ENCODE measurements at regions not wholly inside any gene's neighbourhood (a gene's known extent, or its start where the extent isn't known, plus 50 kb on each side); places are given as distances from the start of the nearest gene placed in this dataset.

DNA sequence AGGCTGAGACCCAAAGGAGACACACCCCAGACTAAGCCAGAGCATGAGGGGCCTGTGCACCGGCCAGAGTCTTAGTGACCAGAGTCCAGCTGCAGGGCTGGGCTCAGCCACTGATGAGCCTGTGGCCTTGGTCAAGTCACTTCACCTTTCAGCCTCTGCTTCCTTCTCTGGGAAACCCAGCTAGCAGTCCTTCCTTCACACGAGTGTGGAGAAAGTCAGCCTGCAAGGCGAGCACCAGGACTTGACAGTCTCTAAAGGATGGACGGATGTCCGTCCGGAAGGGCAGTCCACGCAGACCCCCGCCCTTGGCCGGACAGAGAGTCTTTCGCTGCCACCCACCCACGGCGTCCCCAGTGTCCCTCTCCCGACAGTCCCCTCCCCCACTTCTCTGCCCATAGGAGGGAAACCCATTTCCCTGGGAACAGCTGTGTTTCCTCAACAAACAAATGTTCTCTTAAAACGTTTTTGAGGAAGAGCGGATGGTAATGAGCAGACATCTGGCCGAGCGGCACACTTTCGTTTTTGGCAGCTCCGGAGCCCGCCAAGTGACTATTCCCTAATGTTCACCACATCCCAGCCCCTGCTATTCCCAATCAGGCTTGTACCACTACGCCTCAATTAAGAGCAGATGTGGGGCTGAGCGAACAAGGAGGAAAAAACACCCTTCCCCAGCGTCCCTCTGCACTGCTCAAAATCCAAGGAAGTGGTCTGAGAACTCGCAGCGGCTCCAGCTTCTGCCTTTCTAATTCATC, 129.1 kb upstream of the SMAD3 start:
- Histone ChIP-seq H3K9me3 (no peaks in the 10 kb centered on the region), H3K4me3 (peak overlapping the region in 1 of 2 donors; percentile 19), H3K27me3 (replicated peaks; ENCODE audit: insufficient read depth) (no peaks in the 10 kb centered on the region), H3K4me1 (replicated peaks) (peaks cover 9% of the 10 kb centered on the region), H3K36me3 (no peaks in the 10 kb centered on the region), H3K27ac (no peak overlapping the region)
- WGBS, result 40% methylated on average over 25 of the region's 25 CpGs
- intact Hi-C loops (cut with DNase I), result no loop called here
- no peak for DNase-seq (ENCODE audit: low spot score)
- no peak for TF ChIP-seq POLR2A (IDR thresholded peaks at IDR 0.05)
- TF ChIP-seq, protein P1, sequence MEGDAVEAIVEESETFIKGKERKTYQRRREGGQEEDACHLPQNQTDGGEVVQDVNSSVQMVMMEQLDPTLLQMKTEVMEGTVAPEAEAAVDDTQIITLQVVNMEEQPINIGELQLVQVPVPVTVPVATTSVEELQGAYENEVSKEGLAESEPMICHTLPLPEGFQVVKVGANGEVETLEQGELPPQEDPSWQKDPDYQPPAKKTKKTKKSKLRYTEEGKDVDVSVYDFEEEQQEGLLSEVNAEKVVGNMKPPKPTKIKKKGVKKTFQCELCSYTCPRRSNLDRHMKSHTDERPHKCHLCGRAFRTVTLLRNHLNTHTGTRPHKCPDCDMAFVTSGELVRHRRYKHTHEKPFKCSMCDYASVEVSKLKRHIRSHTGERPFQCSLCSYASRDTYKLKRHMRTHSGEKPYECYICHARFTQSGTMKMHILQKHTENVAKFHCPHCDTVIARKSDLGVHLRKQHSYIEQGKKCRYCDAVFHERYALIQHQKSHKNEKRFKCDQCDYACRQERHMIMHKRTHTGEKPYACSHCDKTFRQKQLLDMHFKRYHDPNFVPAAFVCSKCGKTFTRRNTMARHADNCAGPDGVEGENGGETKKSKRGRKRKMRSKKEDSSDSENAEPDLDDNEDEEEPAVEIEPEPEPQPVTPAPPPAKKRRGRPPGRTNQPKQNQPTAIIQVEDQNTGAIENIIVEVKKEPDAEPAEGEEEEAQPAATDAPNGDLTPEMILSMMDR (IDR thresholded peaks at IDR 0.05), result no peak
- TF ChIP-seq POLR2AphosphoS5 (IDR thresholded peaks at IDR 0.05), result no peak

DNA sequence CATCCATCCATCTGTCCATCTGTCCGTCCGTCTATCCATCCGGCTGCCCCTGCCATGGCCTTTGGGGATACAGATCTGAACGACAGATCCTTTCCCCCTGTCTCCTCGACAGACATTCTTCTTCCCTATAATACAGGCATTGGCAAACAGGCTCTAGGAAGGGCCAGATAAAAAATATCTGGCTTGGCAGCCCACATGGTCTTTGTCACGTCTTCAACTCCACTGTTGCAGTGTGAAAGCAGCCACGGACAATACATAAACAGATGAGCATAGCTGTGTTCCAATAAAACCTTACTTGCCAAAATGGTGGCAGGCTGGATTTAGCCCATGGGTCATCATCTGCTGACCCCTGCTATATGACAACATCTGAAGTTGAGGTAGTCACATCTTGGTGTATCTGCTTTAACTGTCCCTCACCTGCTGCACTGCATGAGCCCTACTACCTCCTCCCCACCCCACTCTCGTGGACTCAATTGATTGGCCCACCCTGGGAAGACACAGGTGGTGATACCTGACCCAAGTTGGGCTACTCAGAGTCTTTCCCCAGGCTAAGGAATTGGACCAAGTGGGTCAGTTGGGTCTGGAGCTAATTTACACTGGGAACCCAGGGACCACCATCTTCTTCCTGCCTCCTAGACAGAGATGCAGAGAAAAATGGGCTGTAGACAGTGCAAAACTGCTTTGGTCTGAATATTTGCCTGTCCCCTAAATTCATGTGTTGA, 128.4 kb upstream of the SMAD3 start:
- 35% methylated on average over 8 of the region's 8 CpGs for WGBS
- H3K4me3 ChIP-seq, result no peak overlapping the region
- TF ChIP-seq POLR2A (IDR thresholded peaks at IDR 0.05) (no peak), POLR2AphosphoS5 (IDR thresholded peaks at IDR 0.05) (no peak)
- TF ChIP-seq, protein P1 (IDR thresholded peaks at IDR 0.05), result no peak
- no peak for DNase-seq (ENCODE audit: low spot score)
- H3K27ac ChIP-seq, result no peak overlapping the region
- intact Hi-C loops (cut with DNase I), result no loop called here
- no peaks in the 10 kb centered on the region for H3K36me3 ChIP-seq
- H3K4me1 ChIP-seq (replicated peaks), result peaks cover 4% of the 10 kb centered on the region
- H3K27me3 ChIP-seq (replicated peaks; ENCODE audit: insufficient read depth), result no peaks in the 10 kb centered on the region
- no peaks in the 10 kb centered on the region for H3K9me3 ChIP-seq

DNA sequence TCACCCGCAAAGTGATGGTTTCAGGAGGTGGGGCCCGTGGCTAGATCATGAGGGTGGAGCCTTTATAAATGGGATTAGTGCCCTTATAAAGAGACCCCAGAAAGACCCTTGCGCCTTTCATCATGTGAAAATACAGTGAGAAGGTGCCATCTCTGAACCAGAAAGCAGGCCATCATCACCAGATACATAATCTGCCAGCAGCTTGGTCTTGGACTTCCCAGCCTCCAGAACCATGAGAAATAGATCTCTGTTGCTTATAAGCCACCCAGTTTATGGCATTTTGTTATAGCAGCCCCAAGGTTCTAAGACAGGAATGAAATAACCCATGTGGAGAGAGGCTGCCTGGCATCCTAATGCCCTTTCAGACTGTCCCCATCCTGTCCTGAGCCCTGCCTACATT, 127.8 kb upstream of the SMAD3 start:
- intact Hi-C loops (cut with DNase I), result no loop called here
- no peaks in the 10 kb centered on the region for H3K36me3 ChIP-seq
- H3K9me3 ChIP-seq, result no peaks in the 10 kb centered on the region
- no peaks in the 10 kb centered on the region for H3K4me1 ChIP-seq (replicated peaks)
- no peak for TF ChIP-seq POLR2A (IDR thresholded peaks at IDR 0.05)
- TF ChIP-seq, protein P1 (IDR thresholded peaks at IDR 0.05), result no peak
- TF ChIP-seq POLR2AphosphoS5 (IDR thresholded peaks at IDR 0.05), result no peak
- H3K4me3 ChIP-seq, result no peak overlapping the region
- no peak for DNase-seq (ENCODE audit: low spot score)
- 100% methylated on average over 3 of the region's 3 CpGs for WGBS
- H3K27me3 ChIP-seq (replicated peaks; ENCODE audit: insufficient read depth), result no peaks in the 10 kb centered on the region
- no peak overlapping the region for H3K27ac ChIP-seq

DNA sequence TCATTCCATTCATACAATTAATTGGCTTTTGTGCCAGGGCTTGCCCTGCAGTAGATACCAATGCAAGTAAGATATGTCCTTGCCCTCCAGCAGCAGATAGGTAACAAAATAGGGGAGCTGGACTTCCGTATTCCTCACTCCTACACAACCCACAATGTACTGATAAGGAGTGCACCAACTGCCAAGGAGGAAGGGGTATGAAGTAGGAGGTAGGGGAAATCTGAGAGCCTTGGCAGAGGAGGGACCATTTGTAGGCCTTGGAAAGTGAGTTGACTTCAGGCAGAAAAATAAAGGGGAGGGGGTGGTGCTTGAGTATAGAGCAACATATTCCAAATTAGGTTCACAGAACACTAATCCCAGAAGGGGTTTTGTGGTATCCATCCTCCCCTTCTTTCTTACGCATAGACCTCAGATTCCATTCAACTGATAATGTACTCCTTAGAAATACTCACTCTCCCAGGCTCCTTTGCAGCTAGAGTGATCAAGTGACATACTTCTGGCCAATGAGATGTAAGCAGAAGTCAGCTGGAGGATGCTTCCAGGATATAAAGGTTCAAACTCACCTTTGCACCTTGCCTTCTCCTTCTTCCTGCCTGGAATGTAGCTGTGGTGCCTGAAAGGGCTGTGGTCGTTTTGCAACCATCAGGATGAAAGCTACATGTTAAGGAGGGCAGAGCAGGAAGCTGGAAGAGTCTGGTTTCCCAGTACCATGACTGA, 127.1 kb upstream of the SMAD3 start:
- Histone ChIP-seq H3K9me3 (no peaks in the 10 kb centered on the region), H3K4me1 (replicated peaks) (no peaks in the 10 kb centered on the region), H3K36me3 (no peaks in the 10 kb centered on the region), H3K27me3 (replicated peaks; ENCODE audit: insufficient read depth) (no peaks in the 10 kb centered on the region), H3K27ac (no peak overlapping the region), H3K4me3 (no peak overlapping the region)
- TF ChIP-seq, protein P1 (IDR thresholded peaks at IDR 0.05), result no peak
- TF ChIP-seq POLR2A (IDR thresholded peaks at IDR 0.05) (no peak), POLR2AphosphoS5 (IDR thresholded peaks at IDR 0.05) (no peak)
- no peak for DNase-seq (ENCODE audit: low spot score)
- WGBS, result 82% methylated on average over 3 of the region's 3 CpGs
- intact Hi-C loops (cut with DNase I), result no loop called here

All from prostate gland (tissue), 2 donors.